Stomach (tissue), 4 donors: ENCODE measurements at regions not wholly inside any gene's neighbourhood (a gene's known extent, or its start where the extent isn't known, plus 50 kb on each side); places are given as distances from the start of the nearest gene placed in this dataset.

Experiments
- POLR2A ChIP-seq, 4 donors: fragments of 450-650 bp; IDR thresholded peaks; one replicate each; pipeline ENCODE4 v1.6.1; 2016; ENCODE audit warnings: antibody characterized with exemption in 4 of 4, control low read depth in 2 of 4, mild to moderate bottlenecking in 1 of 4, moderate library complexity in 1 of 4
- TF ChIP-seq, protein P1 (sequence below), 7 experiments: fragments of 450-650 bp in 4 of 7; fragments of 200-600 bp in 3 of 7; sonication (generic) in 3 of 7; IDR thresholded peaks; one replicate each; pipeline ENCODE4 v1.5.1; 2016 to 2019; ENCODE audit warnings: antibody characterized with exemption in 7 of 7, control low read depth in 2 of 7, mild to moderate bottlenecking in 1 of 7

DNA sequence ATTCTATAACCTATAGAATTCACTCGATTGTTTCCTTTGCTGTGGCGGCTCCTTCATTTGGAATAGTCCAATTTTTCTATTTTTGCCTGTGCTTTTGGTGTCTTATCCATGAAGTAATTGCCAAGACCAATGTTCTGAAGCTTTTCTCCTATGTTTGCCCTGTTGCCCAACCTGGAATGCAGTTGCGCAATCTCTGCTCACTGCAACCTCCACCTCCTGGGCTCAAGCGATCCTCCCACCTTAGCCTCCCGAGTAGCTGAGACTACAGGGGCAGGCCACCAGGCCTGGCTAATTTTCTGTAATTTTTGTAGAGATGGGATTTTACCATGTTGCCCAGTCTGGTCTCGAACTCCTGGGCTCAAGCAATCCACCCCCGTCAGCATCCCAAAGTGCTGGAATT lies 163.5 kb downstream of the OR2B2 start:
- no peak for TF ChIP-seq POLR2A (IDR thresholded peaks at IDR 0.05)
- TF ChIP-seq, protein P1, sequence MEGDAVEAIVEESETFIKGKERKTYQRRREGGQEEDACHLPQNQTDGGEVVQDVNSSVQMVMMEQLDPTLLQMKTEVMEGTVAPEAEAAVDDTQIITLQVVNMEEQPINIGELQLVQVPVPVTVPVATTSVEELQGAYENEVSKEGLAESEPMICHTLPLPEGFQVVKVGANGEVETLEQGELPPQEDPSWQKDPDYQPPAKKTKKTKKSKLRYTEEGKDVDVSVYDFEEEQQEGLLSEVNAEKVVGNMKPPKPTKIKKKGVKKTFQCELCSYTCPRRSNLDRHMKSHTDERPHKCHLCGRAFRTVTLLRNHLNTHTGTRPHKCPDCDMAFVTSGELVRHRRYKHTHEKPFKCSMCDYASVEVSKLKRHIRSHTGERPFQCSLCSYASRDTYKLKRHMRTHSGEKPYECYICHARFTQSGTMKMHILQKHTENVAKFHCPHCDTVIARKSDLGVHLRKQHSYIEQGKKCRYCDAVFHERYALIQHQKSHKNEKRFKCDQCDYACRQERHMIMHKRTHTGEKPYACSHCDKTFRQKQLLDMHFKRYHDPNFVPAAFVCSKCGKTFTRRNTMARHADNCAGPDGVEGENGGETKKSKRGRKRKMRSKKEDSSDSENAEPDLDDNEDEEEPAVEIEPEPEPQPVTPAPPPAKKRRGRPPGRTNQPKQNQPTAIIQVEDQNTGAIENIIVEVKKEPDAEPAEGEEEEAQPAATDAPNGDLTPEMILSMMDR (IDR thresholded peaks at IDR 0.05), result no peak
